DMS 273 (cell line): ENCODE measurements at regions not wholly inside any gene's neighbourhood (a gene's known extent, or its start where the extent isn't known, plus 50 kb on each side); places are given as distances from the start of the nearest gene placed in this dataset.

Source experiments
- DNase-seq: peaks from one replicate; lab custom pipeline; 2025; ENCODE audit not compliant: unreplicated experiment; lab: John Stamatoyannopoulos, UW

DNA sequence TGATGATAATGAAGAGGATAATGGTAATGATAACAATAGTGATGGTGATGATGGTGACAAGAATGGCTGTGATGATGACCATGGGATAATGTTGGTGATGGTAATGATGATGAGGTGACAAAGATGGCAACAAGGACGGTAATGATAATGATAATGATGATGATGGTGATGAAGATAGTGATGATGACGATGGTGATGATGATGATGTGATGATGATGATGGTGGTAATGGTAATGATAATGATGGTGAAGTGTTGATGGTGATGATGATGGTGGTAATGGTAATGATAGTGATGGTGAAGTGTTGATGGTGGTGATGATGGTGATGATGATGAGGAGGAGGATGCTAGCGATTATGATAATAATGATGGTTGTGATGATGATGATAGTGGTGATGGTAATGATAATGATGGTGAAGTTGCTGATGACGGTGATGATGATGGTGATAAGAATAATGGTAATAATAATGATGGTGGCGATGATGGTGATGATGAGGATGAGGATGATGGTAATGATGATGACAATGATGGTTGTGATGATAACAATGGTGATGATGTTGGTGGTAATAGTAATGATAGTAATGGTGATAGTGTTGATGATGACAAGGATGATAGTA is 54.7 kb upstream of the OPCML start:
- DNase-seq: no peak

DNA sequence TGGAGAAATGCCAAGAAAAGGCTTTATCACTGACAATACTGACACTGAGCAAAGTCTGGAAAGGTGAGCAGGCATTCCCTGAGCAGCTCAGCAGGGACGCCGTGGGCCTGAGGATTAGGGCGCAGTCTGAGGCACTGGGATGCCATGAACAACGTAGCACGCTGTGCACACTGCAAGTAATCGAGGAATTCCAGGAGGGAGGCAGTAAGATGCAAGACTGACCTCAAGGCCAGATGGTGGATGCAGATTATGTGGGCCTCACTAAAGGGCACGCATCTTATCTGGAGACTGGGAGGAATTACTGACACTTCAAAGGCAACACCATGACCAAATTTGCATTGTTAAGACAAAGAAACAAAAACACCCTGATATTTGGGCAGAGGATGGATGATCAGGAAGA is 50.4 kb upstream of the OPCML start:
- no peak for DNase-seq

DNA sequence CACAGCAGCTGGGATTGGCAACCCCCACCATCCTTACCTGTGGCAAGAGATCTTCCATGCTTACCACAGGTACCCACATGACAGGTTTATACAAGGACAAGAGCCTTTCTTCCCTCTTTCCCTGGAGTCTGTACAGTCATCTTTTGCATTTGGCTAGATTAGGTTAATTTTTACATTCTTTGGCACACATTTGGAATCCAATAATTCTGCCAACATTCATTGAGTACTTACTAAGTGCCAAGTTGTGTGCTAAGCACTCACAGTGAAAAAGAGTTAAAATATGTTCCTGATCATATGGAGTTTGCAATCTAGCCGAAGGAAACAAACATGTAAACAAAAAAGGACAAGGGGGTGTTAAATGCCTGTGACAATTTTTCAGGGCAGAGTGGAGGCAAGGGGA is 50.0 kb upstream of the OPCML start:
- DNase-seq: no peak
